ENCODE measurements at regions not wholly inside any gene's neighbourhood (a gene's known extent, or its start where the extent isn't known, plus 50 kb on each side); places are given as distances from the start of the nearest gene placed in this dataset.

GRCh38 chr1:199291022-199291740, 652.3 kb downstream of the PTPRC start:
- no peaks in the 10 kb centered on the region for H3K9me2 ChIP-seq (ENCODE audit: low read depth, low read length)
- H4K20me1 ChIP-seq (ENCODE audit: insufficient read depth, low read length), result no peaks in the 10 kb centered on the region
- H3K4me1 ChIP-seq (ENCODE audit: insufficient read depth, low read length, severe bottlenecking), result peaks cover 72% of the 10 kb centered on the region
- H3K36me3 ChIP-seq (ENCODE audit: insufficient read depth, low read length), result no peaks in the 10 kb centered on the region
- no peak overlapping the region for H3K4me3 ChIP-seq (ENCODE audit: low read depth, low read length, poor library complexity, severe bottlenecking)
- no peaks in the 10 kb centered on the region for H3K79me2 ChIP-seq (ENCODE audit: insufficient read depth, low read length)
- no peak overlapping the region for H2AFZ ChIP-seq (ENCODE audit: low read length)
- no peak for TF ChIP-seq CTCF (IDR thresholded peaks at IDR 0.05; ENCODE audit: low read length)
- no peak for TF ChIP-seq EZH2 (IDR thresholded peaks at IDR 0.05; ENCODE audit: borderline replicate concordance, low read length)
- H3K9ac ChIP-seq (ENCODE audit: low read length), result no peak overlapping the region
- no peaks in the 10 kb centered on the region for H3F3A ChIP-seq (ENCODE audit: insufficient read depth, low read length)
- no peak overlapping the region for H3K4me2 ChIP-seq (ENCODE audit: low read length)
- H3K27me3 ChIP-seq (ENCODE audit: insufficient read depth, low read length), result no peaks in the 10 kb centered on the region
- no peaks in the 10 kb centered on the region for H3K9me3 ChIP-seq (ENCODE audit: low read length)
- no peak overlapping the region for H3K27ac ChIP-seq (ENCODE audit: low read depth, low read length, poor library complexity, severe bottlenecking)

- H3K27me3 ChIP-seq (ENCODE audit: insufficient read depth, low read length), result no peaks in the 10 kb centered on the region
- H3K9ac ChIP-seq (ENCODE audit: low read length), result no peak overlapping the region
- no peaks in the 10 kb centered on the region for H3K9me2 ChIP-seq (ENCODE audit: low read depth, low read length)
- H3F3A ChIP-seq (ENCODE audit: insufficient read depth, low read length), result no peaks in the 10 kb centered on the region
- no peaks in the 10 kb centered on the region for H3K36me3 ChIP-seq (ENCODE audit: insufficient read depth, low read length)
- H3K79me2 ChIP-seq (ENCODE audit: insufficient read depth, low read length), result no peaks in the 10 kb centered on the region
- H3K9me3 ChIP-seq (ENCODE audit: low read length), result no peaks in the 10 kb centered on the region
- peaks cover 63% of the 10 kb centered on the region for H3K4me1 ChIP-seq (ENCODE audit: insufficient read depth, low read length, severe bottlenecking)
- no peak overlapping the region for H3K4me3 ChIP-seq (ENCODE audit: low read depth, low read length, poor library complexity, severe bottlenecking)
- TF ChIP-seq CTCF (IDR thresholded peaks at IDR 0.05; ENCODE audit: low read length) (no peak), EZH2 (IDR thresholded peaks at IDR 0.05; ENCODE audit: borderline replicate concordance, low read length) (no peak)
- no peak overlapping the region for H3K4me2 ChIP-seq (ENCODE audit: low read length)
- peak overlapping the region; percentile 82 for H3K27ac ChIP-seq (ENCODE audit: low read depth, low read length, poor library complexity, severe bottlenecking)
- H4K20me1 ChIP-seq (ENCODE audit: insufficient read depth, low read length), result no peaks in the 10 kb centered on the region
- peak overlapping the region; percentile 79; the same call in 1 of the 2 replicates for H2AFZ ChIP-seq (ENCODE audit: low read length)
These were observed 654.1 kb downstream of the PTPRC start for GRCh38 chr1:199292896-199293295.

- Histone ChIP-seq H3K27ac (ENCODE audit: low read depth, low read length, poor library complexity, severe bottlenecking) (peak overlapping the region; percentile 82), H3K4me1 (ENCODE audit: insufficient read depth, low read length, severe bottlenecking) (peaks cover 54% of the 10 kb centered on the region), H3K9ac (ENCODE audit: low read length) (no peak overlapping the region), H3K4me2 (ENCODE audit: low read length) (peak overlapping the region; percentile 20; the same call in 1 of the 2 replicates), H3K79me2 (ENCODE audit: insufficient read depth, low read length) (no peaks in the 10 kb centered on the region), H3K9me3 (ENCODE audit: low read length) (no peaks in the 10 kb centered on the region), H3K9me2 (ENCODE audit: low read depth, low read length) (no peaks in the 10 kb centered on the region), H3K4me3 (ENCODE audit: low read depth, low read length, poor library complexity, severe bottlenecking) (no peak overlapping the region), H3K27me3 (ENCODE audit: insufficient read depth, low read length) (no peaks in the 10 kb centered on the region), H3F3A (ENCODE audit: insufficient read depth, low read length) (no peaks in the 10 kb centered on the region), H4K20me1 (ENCODE audit: insufficient read depth, low read length) (no peaks in the 10 kb centered on the region), H3K36me3 (ENCODE audit: insufficient read depth, low read length) (no peaks in the 10 kb centered on the region), H2AFZ (ENCODE audit: low read length) (no peak overlapping the region)
- TF ChIP-seq EZH2 (IDR thresholded peaks at IDR 0.05; ENCODE audit: borderline replicate concordance, low read length) (no peak), CTCF (IDR thresholded peaks at IDR 0.05; ENCODE audit: low read length) (no peak)
These were observed 656.3 kb downstream of the PTPRC start for GRCh38 chr1:199295107-199295506.

Data from OCI-LY1 (cell line).